Fibroblast of pulmonary artery (primary cell): ENCODE measurements at regions not wholly inside any gene's neighbourhood (a gene's known extent, or its start where the extent isn't known, plus 50 kb on each side); places are given as distances from the start of the nearest gene placed in this dataset.
"Not testable (repeated sequence)": the region's sequence is repeated elsewhere in the genome, so short reads cannot be mapped to it uniquely, and the experiment has no call there.

Experiments used
- DNase-seq: peaks from one replicate; pipeline ENCODE4 v3.0.0-alpha.2; 2010; ENCODE audit warnings: low read depth
- H3K4me3 ChIP-seq: replicated peaks from 2 replicates; pipeline ENCODE4 v1.5.1; 2011; ENCODE audit warnings: low read depth, mild to moderate bottlenecking, control low read depth, low read length, moderate library complexity
- TF ChIP-seq, protein P1 (sequence below): IDR thresholded peaks from 2 replicates; pipeline ENCODE4 v1.5.1; 2011; ENCODE audit warnings: mild to moderate bottlenecking, control low read depth, low read length, inconsistent platforms; ENCODE audit errors: missing control alignments

DNA sequence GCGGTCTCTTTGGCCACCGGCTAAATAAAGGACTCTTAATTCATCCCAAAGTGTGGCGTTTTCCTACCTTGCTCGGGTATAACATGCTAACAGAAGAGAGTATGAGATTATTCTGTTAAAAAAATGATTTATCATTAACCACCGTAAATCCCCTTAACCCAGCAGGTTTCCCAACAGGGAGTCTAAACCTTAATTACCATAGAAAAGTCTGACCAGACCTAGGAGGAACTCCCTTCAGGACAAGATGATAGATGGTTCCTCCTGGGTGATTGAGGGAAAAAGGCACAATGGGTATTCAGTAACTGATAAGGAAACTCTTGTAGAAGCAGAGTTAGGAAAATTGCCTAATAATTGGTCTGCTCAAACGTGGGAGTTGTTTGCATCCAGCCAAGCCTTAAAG, 193.7 kb downstream of the ZNF737 start:
- no peak for DNase-seq
- H3K4me3 ChIP-seq = no peak overlapping the region
- TF ChIP-seq, protein P1, sequence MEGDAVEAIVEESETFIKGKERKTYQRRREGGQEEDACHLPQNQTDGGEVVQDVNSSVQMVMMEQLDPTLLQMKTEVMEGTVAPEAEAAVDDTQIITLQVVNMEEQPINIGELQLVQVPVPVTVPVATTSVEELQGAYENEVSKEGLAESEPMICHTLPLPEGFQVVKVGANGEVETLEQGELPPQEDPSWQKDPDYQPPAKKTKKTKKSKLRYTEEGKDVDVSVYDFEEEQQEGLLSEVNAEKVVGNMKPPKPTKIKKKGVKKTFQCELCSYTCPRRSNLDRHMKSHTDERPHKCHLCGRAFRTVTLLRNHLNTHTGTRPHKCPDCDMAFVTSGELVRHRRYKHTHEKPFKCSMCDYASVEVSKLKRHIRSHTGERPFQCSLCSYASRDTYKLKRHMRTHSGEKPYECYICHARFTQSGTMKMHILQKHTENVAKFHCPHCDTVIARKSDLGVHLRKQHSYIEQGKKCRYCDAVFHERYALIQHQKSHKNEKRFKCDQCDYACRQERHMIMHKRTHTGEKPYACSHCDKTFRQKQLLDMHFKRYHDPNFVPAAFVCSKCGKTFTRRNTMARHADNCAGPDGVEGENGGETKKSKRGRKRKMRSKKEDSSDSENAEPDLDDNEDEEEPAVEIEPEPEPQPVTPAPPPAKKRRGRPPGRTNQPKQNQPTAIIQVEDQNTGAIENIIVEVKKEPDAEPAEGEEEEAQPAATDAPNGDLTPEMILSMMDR = no peak

DNA sequence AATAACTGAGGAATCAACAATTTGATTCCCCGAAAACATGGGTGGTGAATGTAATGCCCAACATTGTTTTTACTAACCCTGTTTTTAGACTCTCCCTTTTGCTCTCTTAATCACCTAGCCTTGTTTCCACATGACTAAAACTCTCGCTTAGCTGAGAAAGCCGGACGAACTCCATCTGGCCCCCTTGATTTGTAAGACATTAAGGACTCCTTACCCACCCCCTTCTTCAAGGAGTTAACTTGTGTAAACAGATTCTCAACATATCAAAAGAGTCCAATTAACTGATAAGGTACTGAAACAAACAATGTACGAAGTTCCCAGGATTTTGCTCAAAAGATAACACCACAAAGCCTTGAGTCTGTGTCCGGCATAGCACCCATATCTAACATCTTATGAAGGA, 194.3 kb downstream of the ZNF737 start:
- not testable (repeated sequence) for DNase-seq, H3K4me3 ChIP-seq

DNA sequence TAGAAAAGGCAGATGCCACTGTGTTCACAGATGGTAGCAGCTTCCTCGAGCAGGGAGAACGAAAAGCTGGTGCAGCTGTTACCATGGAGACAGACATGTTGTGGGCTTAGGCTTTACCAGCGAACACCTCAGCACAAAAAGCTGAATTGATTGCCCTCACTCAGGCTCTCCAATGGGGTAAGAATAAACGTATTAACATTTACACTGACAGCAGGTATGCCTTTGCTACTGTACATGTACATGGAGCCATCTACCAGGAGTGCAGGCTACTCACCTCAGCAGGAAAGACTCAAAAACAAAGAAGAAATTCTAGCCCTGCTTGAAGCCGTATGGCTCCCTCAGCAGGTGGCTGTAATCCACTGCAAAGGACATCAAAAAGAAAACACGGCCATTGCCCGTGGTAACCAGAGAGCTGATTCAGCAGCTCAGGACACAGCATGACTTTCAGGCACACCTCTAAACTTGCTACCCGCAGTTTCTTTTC, 197.7 kb downstream of the ZNF737 start:
- H3K4me3 ChIP-seq = no peak overlapping the region
- DNase-seq = no peak
- TF ChIP-seq, protein P1 = no peak

DNA sequence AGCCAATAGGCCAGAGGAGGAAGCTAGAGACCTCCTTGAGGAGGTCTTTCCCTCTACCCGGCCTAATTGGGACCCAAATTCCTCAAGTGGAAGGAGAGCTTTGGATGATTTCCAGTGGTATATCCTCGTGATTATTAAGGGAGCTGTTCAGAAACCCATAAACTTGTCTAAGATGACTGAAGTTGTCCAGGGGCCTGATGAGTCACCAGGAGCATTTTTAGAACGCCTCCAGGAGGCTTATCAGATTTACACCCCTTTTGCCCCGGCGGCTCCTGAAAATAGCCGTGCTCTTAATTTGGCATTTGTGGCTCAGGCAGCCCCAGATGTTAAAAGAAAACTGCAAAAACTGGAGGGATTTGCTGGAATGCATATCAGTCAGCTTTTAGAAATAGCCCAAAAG, 198.1 kb downstream of the ZNF486 start:
- no peak overlapping the region for H3K4me3 ChIP-seq
- TF ChIP-seq, protein P1 = no peak
- no peak for DNase-seq

DNA sequence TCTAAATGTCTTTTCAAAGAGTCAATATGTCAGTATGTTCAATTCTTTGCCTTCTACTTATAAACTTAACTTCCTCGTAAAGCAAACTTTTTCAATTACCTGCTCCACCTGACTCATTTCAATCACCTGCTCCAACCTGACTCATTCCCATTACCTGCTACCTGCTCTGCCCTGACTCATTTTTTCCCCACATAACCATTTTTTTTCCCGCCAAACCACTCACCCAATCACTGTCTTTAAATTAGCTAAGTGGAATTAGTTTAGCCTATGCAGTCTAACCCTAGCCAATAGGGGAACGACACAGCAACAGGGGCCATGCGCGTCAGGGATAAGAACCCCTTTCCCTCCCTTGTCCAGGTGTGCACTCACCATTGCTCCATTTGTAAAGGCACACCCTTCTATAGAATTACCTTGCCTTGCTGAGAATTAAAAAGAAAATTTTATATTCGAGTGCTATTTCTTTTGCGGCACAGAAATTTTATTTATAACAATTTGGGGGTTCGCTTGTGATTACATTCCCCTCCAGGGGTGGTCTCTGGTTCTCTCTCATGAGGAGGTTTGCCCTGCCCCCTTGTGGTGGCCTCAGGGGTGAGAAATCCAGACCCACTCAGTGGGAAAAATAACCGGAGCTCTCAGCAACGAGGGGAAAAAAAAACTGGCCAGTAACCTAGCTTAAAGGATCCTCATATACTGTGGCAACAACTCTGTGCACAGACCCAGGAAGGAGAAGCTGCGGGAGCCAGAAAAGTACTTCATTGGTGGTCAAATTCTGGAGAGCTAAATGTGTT, 193.1 kb downstream of the ZNF486 start:
- DNase-seq = no peak
- TF ChIP-seq, protein P1 = no peak
- H3K4me3 ChIP-seq = no peak overlapping the region

DNA sequence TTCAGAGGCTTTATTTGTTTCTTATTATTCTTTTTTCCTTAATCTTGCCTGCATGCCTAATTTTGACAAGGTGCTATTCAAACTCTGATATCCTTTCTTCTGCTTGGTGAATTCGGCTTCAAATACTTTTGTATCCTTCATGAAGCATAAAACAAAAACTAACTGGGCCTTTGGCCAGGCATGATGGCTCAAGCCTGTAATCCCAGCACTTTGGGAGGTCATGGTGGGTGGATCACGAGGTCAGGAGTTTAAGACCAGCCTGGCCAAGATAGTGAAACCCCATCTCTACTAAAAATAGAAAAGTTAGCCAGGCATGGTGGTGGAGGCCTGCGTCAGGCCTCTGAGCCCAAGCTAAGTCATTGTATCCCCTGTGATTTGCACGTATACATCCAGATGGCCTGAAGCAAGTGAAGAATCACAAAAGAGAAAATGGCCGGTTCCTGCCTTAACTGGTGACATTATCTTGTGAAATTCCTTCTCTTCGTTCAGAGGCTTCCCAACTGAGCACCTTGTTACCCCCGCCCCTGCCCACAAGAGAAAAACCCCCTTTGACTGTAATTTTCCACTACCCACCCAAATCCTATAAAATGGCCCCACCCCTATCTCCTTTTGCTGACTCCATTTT, 191.9 kb downstream of the ZNF486 start:
- H3K4me3 ChIP-seq, DNase-seq: not testable (repeated sequence)

DNA sequence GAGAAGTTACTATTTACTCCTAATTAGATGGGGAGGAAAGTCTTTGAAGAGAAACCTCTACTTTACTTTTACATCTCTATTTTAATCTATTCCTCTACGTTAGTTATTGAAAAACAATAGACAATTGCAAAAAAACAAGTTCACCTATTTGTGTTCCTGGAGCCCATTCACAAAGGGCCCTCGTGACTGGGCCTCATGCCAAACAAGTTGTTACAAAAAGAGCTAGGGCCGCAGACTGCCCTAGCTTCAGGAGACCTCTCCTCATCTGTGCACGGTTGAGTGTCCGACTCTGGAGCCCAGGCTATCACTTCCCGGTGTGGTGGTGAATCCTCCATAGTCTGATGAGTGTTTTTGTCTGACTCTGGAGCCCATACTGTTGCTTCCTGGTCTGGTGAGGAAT, 190.9 kb downstream of the ZNF486 start:
- TF ChIP-seq, protein P1 = no peak
- no peak overlapping the region for H3K4me3 ChIP-seq
- DNase-seq = no peak

DNA sequence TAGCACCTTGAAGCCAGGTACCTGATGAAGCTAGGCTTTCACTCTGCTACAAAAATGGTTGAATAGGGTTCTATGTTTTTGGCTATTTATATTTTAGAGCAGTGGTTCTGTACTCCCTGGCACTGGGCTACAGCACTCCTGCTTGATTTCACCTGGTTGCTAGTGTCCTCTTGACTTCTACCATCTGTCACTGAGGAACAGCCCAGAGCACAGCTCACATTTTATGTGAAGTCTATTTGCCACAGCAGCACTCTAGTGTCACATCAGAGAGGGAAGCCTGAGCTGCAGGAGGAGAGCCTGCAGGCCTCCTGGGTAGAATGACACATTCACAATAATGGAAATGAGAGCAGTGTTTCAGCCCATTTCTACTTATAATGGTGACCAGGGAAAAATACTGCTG, 184.2 kb downstream of the ZNF486 start:
- DNase-seq = no peak
- TF ChIP-seq, protein P1 = no peak
- H3K4me3 ChIP-seq = no peak overlapping the region
